ENCODE measurements at regions not wholly inside any gene's neighbourhood (a gene's known extent, or its start where the extent isn't known, plus 50 kb on each side); places are given as distances from the start of the nearest gene placed in this dataset.

- H3K4me2 ChIP-seq (ENCODE audit: insufficient read depth, insufficient read length, low read length), result no peak overlapping the region
- no peak overlapping the region for H3K27ac ChIP-seq (ENCODE audit: insufficient read length, low read depth, low read length)
- no peak overlapping the region for H3K4me3 Mint-ChIP-seq
- H3K56ac ChIP-seq (ENCODE audit: insufficient read length, low read depth, low read length), result no peak overlapping the region
- WGBS (ENCODE audit: extremely low coverage, insufficient read length, low lambda C conversion rate), result no CpG with 5 or more reads among the region's 12 CpGs
- H3K79me1 ChIP-seq (ENCODE audit: insufficient read depth, low read depth, low read length, poor library complexity, severe bottlenecking), result no peaks in the 10 kb centered on the region
- no peaks in the 10 kb centered on the region for H3K9me3 ChIP-seq (ENCODE audit: control insufficient read depth, low read depth, low read length)
- no peak overlapping the region for H2BK15ac ChIP-seq (ENCODE audit: low read depth, low read length)
- H2AK5ac ChIP-seq (ENCODE audit: insufficient read length, low read length), result no peak overlapping the region
- no peaks in the 10 kb centered on the region for H3K9me3 Mint-ChIP-seq
- H3K23me2 ChIP-seq (ENCODE audit: insufficient read length, low read depth, low read length, poor library complexity, severe bottlenecking), result no peaks in the 10 kb centered on the region
- H3K27ac Mint-ChIP-seq, result no peak overlapping the region
- no peaks in the 10 kb centered on the region for H3K79me2 ChIP-seq (ENCODE audit: insufficient read depth, low read length)
- no peak overlapping the region for H3K18ac ChIP-seq (ENCODE audit: insufficient read length, low read depth, low read length)
- H3K4ac ChIP-seq (ENCODE audit: low read depth, low read length), result no peak overlapping the region
- H3K27me3 ChIP-seq (ENCODE audit: insufficient read depth, low read length), result no peaks in the 10 kb centered on the region
- H4K20me1 ChIP-seq (ENCODE audit: control insufficient read depth, insufficient read depth, insufficient read length), result no peaks in the 10 kb centered on the region
- H3K14ac ChIP-seq (ENCODE audit: insufficient read depth, low read length), result no peak overlapping the region
- H2BK20ac ChIP-seq (ENCODE audit: low read depth, low read length, poor library complexity, severe bottlenecking), result no peak overlapping the region
- H4K8ac ChIP-seq (replicated peaks; ENCODE audit: insufficient read length, low read depth, low read length), result no peak overlapping the region
- H3K23ac ChIP-seq (ENCODE audit: insufficient read length, low read depth, low read length), result no peak overlapping the region
- H3K36me3 Mint-ChIP-seq (ENCODE audit: insufficient read depth in 1 of 3, low read depth in 3 of 3), result no peaks in the 10 kb centered on the region
- H4K91ac ChIP-seq (ENCODE audit: insufficient read length, low read depth, low read length), result no peak overlapping the region
- no peaks in the 10 kb centered on the region for H3K4me1 ChIP-seq (ENCODE audit: insufficient read depth, low read length)
- no peaks in the 10 kb centered on the region; the same call in 1 of the 2 replicates for H3K27me3 Mint-ChIP-seq (ENCODE audit: low read depth)
- H3K9ac ChIP-seq (ENCODE audit: extremely low read depth, insufficient read length, low read length), result no peak overlapping the region
- H2BK5ac ChIP-seq (ENCODE audit: insufficient read length, low read length), result no peak overlapping the region
- no peak overlapping the region for H3T11ph ChIP-seq (ENCODE audit: low read length)
- no peak overlapping the region for H2AFZ ChIP-seq (ENCODE audit: low read length)
- no peak overlapping the region for H2BK12ac ChIP-seq (ENCODE audit: insufficient read length, low read depth, low read length)
- no peak overlapping the region for H4K5ac ChIP-seq (ENCODE audit: insufficient read length, low read depth, low read length)
- no peak for TF ChIP-seq CTCF (conservative IDR thresholded peaks at IDR 0.05)
- DNase-seq, result no peak
- no peak overlapping the region for H2BK120ac ChIP-seq (ENCODE audit: low read depth, low read length, poor library complexity, severe bottlenecking)
- H3K4me1 Mint-ChIP-seq, result no peaks in the 10 kb centered on the region; a peak in 1 of 4 replicates
Measured at GRCh38 chr4:13840502-13841190, 213.1 kb upstream of the BOD1L1 start.

Measured in H9 (cell line).